ENCODE measurements at regions not wholly inside any gene's neighbourhood (a gene's known extent, or its start where the extent isn't known, plus 50 kb on each side); places are given as distances from the start of the nearest gene placed in this dataset.
A peak's percentile ranks its signal among the peaks of the same experiment; 100 is the strongest.

GRCh38 chr16:87185983-87186382 lies 131.2 kb downstream of the C16orf95 start:
- Mint-ChIP-seq H3K27me3 (ENCODE audit: low read depth in 3 of 3) (peaks cover 0 to 2% (median 0%) of the 10 kb centered on the region in 3 donors), H3K36me3 (no peaks in the 10 kb centered on the region), H3K27ac (no peak overlapping the region), H3K9me3 (no peaks in the 10 kb centered on the region), H3K4me3 (no peak overlapping the region), H3K4me1 (no peaks in the 10 kb centered on the region)
- DNase-seq, result no peak

GRCh38 chr16:87186446-87186845 lies 130.7 kb downstream of the C16orf95 start:
- no peak overlapping the region for H3K4me3 Mint-ChIP-seq

GRCh38 chr16:87186876-87187533 lies 130.2 kb downstream of the C16orf95 start:
- Mint-ChIP-seq H3K4me3 (no peak overlapping the region), H3K9me3 (no peaks in the 10 kb centered on the region), H3K36me3 (no peaks in the 10 kb centered on the region), H3K4me1 (no peaks in the 10 kb centered on the region), H3K27me3 (ENCODE audit: low read depth in 3 of 3) (peaks cover 0 to 2% (median 0%) of the 10 kb centered on the region in 3 donors), H3K27ac (peak overlapping the region in 2 of 6 donors; percentile 5 to 26)
- no peak for DNase-seq

More at GRCh38 chr16:87186446-87186845, 130.7 kb downstream of the C16orf95 start:
- Mint-ChIP-seq H3K27ac (no peak overlapping the region), H3K4me1 (no peaks in the 10 kb centered on the region), H3K36me3 (no peaks in the 10 kb centered on the region), H3K27me3 (ENCODE audit: low read depth in 3 of 3) (peaks cover 0 to 2% (median 0%) of the 10 kb centered on the region in 3 donors), H3K9me3 (no peaks in the 10 kb centered on the region)
- DNase-seq, result no peak

GRCh38 chr16:87188104-87188503 lies 129.1 kb downstream of the C16orf95 start:
- Mint-ChIP-seq H3K36me3 (no peaks in the 10 kb centered on the region), H3K27me3 (ENCODE audit: low read depth in 3 of 3) (no peaks in the 10 kb centered on the region), H3K4me1 (no peaks in the 10 kb centered on the region), H3K27ac (no peak overlapping the region), H3K4me3 (no peak overlapping the region), H3K9me3 (no peaks in the 10 kb centered on the region)
- DNase-seq, result no peak

DNA sequence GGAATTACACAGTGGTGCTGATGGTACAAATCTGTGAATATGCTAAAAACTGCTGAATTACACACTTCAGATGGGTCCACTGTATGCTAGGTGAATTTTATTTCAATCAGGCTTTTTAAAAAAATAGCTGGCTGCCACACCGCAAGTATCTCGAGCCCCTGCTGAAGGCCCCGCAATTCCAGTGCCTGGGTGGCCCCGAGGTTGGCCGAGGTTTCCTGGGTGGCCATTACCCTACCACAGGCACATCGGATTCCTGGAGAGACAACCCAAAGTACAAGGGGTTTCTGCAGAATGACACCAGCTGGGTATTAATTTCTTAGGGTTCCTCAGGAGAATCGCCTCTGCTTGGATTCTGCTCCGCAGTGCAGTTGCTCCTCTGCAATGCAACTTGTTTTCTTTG lies 127.8 kb downstream of the C16orf95 start:
- DNase-seq, result no peak
- Mint-ChIP-seq H3K4me3 (no peak overlapping the region), H3K36me3 (no peaks in the 10 kb centered on the region), H3K27ac (no peak overlapping the region), H3K9me3 (no peaks in the 10 kb centered on the region), H3K27me3 (ENCODE audit: low read depth in 3 of 3) (no peaks in the 10 kb centered on the region), H3K4me1 (no peaks in the 10 kb centered on the region)

DNA sequence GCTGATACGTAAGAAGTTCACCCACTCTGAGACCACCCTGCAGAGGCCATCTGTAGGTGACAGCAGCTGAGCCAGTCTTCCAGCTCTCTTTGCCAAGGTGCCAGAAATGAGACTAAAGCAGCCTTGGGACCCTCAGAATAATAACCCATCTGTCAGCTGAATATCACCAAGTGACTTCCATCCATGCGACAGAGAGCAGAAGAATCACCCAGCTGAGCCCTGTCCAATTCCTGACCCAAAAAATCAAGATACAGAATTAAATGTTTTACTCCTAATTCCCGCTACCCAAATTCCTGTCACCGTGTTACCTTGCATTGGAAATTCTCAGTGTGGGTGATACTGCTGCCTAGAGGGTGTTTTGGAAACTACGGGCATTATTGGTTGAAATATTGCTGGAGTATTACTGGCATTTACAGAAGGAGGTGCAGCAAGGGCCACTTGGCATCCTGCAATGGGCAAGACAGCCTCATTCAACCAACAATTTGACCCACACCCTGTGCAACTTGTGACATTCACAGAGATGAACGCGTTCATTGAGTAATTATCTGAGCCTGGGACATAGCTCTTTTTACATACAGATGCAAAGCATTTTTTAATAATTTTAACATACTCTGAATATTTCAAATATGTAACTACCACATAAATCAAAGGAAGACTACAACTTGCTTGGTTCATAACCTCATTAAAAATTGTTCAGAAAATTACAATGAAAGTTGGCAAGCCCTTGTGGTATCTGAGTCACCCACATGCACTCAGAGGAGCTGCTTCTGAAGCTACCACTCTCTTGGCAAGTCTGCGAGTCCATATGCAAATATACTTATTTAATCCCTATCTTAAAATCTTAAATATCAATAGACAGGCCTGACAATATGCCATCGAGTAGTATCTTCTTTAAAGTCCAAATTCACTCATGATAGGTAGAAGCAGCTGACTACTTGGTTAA lies 126.6 kb downstream of the C16orf95 start:
- Mint-ChIP-seq H3K4me3 (no peak overlapping the region), H3K4me1 (no peaks in the 10 kb centered on the region), H3K36me3 (no peaks in the 10 kb centered on the region), H3K9me3 (no peaks in the 10 kb centered on the region), H3K27me3 (ENCODE audit: low read depth in 3 of 3) (peaks cover 0 to 5% (median 5%) of the 10 kb centered on the region in 3 donors), H3K27ac (no peak overlapping the region)
- DNase-seq, result no peak

DNA sequence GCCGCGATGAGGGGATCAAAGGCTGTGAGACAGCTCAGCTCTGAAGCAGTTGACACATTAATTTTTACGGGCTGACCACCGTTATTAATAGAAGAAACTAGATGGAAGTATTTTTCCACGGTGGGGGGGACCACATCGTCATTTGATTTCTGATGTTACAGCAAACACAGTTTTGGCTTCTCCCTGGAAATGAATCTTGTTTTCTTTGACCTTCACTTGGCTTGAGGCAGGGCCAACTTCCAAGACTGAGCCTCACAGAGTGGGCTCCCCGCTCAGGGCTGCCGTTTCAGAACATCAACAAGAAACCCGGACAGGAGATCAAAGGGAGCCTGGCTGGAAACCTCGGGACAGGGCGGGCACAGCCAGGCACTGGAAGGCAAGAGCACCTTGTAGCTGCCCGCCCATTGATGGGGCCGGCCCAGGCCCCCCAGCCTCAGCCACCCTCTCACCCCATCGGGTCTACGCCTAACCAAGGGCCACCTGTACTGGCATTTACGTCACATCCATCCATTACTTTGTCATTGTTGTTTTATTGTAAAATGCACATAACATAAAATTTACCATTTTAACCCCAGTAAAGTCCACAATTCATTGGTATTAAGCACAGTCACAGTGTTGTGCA lies 124.6 kb downstream of the C16orf95 start:
- Mint-ChIP-seq H3K9me3 (no peaks in the 10 kb centered on the region), H3K4me1 (no peaks in the 10 kb centered on the region), H3K27me3 (ENCODE audit: low read depth in 3 of 3) (peaks cover 0 to 8% (median 5%) of the 10 kb centered on the region in 3 donors), H3K27ac (no peak overlapping the region), H3K4me3 (no peak overlapping the region), H3K36me3 (no peaks in the 10 kb centered on the region)
- DNase-seq, result no peak

DNA sequence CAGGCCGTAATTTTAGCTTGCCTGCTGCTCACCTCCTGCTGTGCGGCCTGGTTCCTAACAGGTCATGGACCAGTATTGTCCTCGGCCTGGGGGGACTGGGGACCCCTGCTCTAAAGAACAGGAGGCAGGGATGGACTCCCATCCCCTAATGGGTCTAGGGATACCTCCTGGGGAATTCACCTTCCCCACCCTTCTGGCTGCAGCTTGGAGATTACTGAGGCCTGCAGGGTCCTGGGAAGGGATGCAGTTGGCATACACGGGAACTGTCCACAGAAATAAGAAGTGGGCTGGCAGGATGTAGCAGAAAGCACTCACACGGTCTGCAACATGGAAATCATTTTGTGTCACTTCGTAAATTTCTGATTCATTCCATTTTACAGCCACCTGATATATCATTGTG lies 123.0 kb downstream of the C16orf95 start:
- H3K36me3 Mint-ChIP-seq, result no peaks in the 10 kb centered on the region
- H3K9me3 Mint-ChIP-seq, result no peaks in the 10 kb centered on the region
- H3K4me1 Mint-ChIP-seq, result no peaks in the 10 kb centered on the region
- H3K27me3 Mint-ChIP-seq (ENCODE audit: low read depth in 3 of 3), result peaks cover 0 to 8% (median 8%) of the 10 kb centered on the region in 3 donors
- DNase-seq, result no peak
- no peak overlapping the region for H3K4me3 Mint-ChIP-seq
- no peak overlapping the region for H3K27ac Mint-ChIP-seq

DNA sequence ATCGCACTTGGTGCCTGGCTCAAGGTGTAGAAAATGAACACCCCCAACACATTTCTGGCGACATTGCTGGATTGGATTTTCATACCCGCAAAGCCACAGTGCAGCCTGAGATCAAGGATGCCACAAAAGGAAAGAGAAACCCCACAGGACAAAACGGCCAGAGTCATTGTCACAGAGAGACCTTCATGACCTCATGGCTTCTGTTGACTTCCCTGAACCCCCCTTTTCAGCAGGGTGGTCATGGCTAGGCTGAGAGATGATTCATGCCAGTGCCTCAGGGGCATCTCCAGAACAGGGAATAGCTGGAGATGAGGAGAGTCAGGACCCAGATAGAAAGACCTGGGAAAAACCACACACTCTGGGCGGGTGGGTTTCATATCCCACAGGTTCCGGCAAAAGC lies 122.0 kb downstream of the C16orf95 start:
- Mint-ChIP-seq H3K27me3 (ENCODE audit: low read depth in 3 of 3) (peaks cover 7 to 15% (median 12%) of the 10 kb centered on the region in 3 donors), H3K27ac (no peak overlapping the region), H3K4me3 (no peak overlapping the region), H3K36me3 (no peaks in the 10 kb centered on the region), H3K4me1 (no peaks in the 10 kb centered on the region), H3K9me3 (peaks cover 0 to 2% (median 0%) of the 10 kb centered on the region in 6 donors)
- no peak for DNase-seq

- Mint-ChIP-seq H3K9me3 (peaks cover 0 to 2% (median 0%) of the 10 kb centered on the region in 6 donors), H3K4me1 (no peaks in the 10 kb centered on the region), H3K4me3 (no peak overlapping the region), H3K27me3 (ENCODE audit: low read depth in 3 of 3) (peaks cover 7 to 15% (median 12%) of the 10 kb centered on the region in 3 donors), H3K27ac (no peak overlapping the region), H3K36me3 (no peaks in the 10 kb centered on the region)
- no peak for DNase-seq
Measured at GRCh38 chr16:87196231-87196630, 121.0 kb downstream of the C16orf95 start.

- Mint-ChIP-seq H3K27ac (no peak overlapping the region), H3K4me1 (no peaks in the 10 kb centered on the region), H3K36me3 (no peaks in the 10 kb centered on the region), H3K9me3 (peaks cover 0 to 2% (median 0%) of the 10 kb centered on the region in 6 donors), H3K4me3 (no peak overlapping the region), H3K27me3 (ENCODE audit: low read depth in 3 of 3) (peaks cover 7 to 15% (median 15%) of the 10 kb centered on the region in 3 donors)
- DNase-seq, result no peak
Measured at GRCh38 chr16:87196661-87197060, 120.5 kb downstream of the C16orf95 start.

DNA sequence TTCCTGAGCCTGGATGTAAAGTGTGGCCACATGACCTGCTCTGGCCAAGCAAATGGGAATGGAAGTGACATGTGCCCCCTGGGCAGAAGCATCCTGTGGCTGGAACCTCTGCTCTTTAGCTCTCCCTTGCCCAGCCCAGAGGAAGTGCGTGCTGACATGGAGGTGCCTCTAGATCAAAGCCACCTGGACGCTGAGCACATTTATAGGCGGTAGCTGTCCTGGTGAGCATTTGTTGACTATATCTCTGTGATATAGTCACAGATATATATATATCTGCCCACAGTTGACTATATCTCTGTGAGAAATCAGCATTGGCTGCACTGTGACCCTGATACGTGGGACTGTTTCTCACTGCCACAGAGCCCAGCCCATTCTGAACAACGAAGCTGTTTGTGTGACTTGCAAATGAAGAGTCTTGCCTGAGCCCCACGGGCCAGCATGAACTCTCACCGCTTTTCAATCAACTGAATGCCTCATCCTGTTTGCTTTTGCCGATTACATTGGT lies 118.8 kb downstream of the C16orf95 start:
- H3K27me3 Mint-ChIP-seq (ENCODE audit: low read depth in 3 of 3), result peaks cover 7 to 17% (median 17%) of the 10 kb centered on the region in 3 donors
- peaks cover 0 to 2% (median 0%) of the 10 kb centered on the region in 6 donors for H3K9me3 Mint-ChIP-seq
- no peak overlapping the region for H3K4me3 Mint-ChIP-seq
- peaks cover 0 to 4% of the 10 kb centered on the region in 2 donors for H3K4me1 Mint-ChIP-seq
- H3K36me3 Mint-ChIP-seq, result no peaks in the 10 kb centered on the region
- no peak for DNase-seq
- H3K27ac Mint-ChIP-seq, result peak overlapping the region in 1 of 6 donors; percentile 17

GRCh38 chr16:87198881-87199280 lies 118.3 kb downstream of the C16orf95 start:
- Mint-ChIP-seq H3K9me3 (peaks cover 0 to 2% (median 0%) of the 10 kb centered on the region in 6 donors), H3K4me1 (peaks cover 0 to 6% of the 10 kb centered on the region in 2 donors), H3K27ac (peak overlapping the region in 1 of 6 donors; percentile 91), H3K4me3 (no peak overlapping the region), H3K27me3 (ENCODE audit: low read depth in 3 of 3) (peaks cover 7 to 17% (median 17%) of the 10 kb centered on the region in 3 donors), H3K36me3 (no peaks in the 10 kb centered on the region)
- DNase-seq, result no peak

Data from immature natural killer cell (primary cell).